Tibial artery (tissue), 4 donors: ENCODE measurements at regions not wholly inside any gene's neighbourhood (a gene's known extent, or its start where the extent isn't known, plus 50 kb on each side); places are given as distances from the start of the nearest gene placed in this dataset.

Experiments used
- DNase-seq, 2 donors: peaks; one replicate each; pipeline ENCODE4 v3.0.0-alpha.2; 2019
- H3K27ac ChIP-seq, 2 donors: fragments of 200-600 bp; sonication (generic) in 1 of 2; 1 replicate in 1 of 2; 2 replicates in 1 of 2; pipeline ENCODE4 v1.5.1; 2018 to 2019; ENCODE audit warnings: mild to moderate bottlenecking in 1 of 2
- H3K27me3 ChIP-seq, 2 donors: fragments of 200-600 bp; sonication (generic) in 1 of 2; one replicate each; pipeline versions ENCODE4 v1.5.1 to v1.6.0; 2016 to 2019
- H3K36me3 ChIP-seq, 3 donors: fragments of 200-600 bp; sonication (generic) in 2 of 3; one replicate each; pipeline ENCODE4 v1.5.1; 2016 to 2019; ENCODE audit warnings: mild to moderate bottlenecking in 2 of 3
- H3K4me1 ChIP-seq, 4 donors: fragments of 200-600 bp; sonication (generic) in 2 of 4; 1 replicate in 3 of 4; 2 replicates in 1 of 4; pipeline ENCODE4 v1.5.1; 2016 to 2019
- H3K4me3 ChIP-seq, 2 donors: fragments of 200-600 bp; sonication (generic) in 1 of 2; 1 replicate in 1 of 2; 2 replicates in 1 of 2; pipeline ENCODE4 v1.5.1; 2018 to 2019; ENCODE audit warnings: mild to moderate bottlenecking in 2 of 2
- H3K9me3 ChIP-seq, 3 donors: fragments of 200-600 bp; sonication (generic) in 1 of 3; one replicate each; pipeline ENCODE4 v1.5.1; 2016 to 2019
- intact Hi-C: fragments of 100-400 bp; cut with DNase I; formaldehyde crosslinking; loops from one replicate; pipeline ENCODE4 v1.15.0; 2023; ENCODE audit warnings: low total_unique reads
- TF ChIP-seq, protein P1 (sequence below), 2 experiments: fragments of 200-600 bp in 1 of 2; fragments of 450-650 bp in 1 of 2; IDR thresholded peaks; one replicate each; pipeline ENCODE4 v1.5.1; 2017 to 2019; ENCODE audit warnings: antibody characterized with exemption in 2 of 2, mild to moderate bottlenecking in 1 of 2, moderate library complexity in 1 of 2

DNA sequence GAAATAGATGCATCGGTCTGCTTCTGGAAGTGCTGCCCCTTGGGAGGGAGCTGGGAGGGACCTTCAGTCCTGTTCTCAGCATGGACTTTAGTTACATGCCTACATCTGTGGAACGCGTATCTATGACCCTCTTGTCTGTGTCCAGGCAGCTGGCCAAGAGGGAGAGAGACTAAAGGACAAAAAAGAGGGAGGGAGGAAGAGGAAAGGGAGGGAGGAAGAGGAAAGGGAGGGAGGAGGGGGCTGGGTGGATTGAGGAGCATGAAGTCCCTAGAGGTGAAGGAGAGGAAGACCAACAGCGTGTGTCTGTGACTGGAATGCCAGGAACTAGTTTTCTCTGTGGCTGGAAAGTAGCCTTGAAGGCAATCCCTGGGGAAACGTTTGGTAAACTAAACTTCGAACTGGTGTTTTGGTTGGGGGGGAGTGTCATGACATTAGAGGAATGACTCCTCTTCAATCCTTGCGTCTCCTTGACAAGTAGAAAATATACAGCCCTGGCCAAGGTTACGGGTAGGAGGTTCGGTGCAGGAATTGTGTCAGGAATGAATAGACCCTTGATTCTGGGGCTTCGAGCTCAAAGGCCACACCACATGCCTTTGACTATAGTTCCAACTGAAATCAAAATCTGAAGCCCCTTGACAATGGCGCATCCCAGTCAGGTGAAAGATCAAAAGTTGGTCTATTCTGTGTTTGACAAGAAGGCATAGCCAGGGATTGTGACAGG, 52.0 kb upstream of the PLEKHG1 start:
- H3K4me1 ChIP-seq = no peaks in the 10 kb centered on the region
- H3K9me3 ChIP-seq = no peaks in the 10 kb centered on the region
- TF ChIP-seq, protein P1, sequence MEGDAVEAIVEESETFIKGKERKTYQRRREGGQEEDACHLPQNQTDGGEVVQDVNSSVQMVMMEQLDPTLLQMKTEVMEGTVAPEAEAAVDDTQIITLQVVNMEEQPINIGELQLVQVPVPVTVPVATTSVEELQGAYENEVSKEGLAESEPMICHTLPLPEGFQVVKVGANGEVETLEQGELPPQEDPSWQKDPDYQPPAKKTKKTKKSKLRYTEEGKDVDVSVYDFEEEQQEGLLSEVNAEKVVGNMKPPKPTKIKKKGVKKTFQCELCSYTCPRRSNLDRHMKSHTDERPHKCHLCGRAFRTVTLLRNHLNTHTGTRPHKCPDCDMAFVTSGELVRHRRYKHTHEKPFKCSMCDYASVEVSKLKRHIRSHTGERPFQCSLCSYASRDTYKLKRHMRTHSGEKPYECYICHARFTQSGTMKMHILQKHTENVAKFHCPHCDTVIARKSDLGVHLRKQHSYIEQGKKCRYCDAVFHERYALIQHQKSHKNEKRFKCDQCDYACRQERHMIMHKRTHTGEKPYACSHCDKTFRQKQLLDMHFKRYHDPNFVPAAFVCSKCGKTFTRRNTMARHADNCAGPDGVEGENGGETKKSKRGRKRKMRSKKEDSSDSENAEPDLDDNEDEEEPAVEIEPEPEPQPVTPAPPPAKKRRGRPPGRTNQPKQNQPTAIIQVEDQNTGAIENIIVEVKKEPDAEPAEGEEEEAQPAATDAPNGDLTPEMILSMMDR (IDR thresholded peaks at IDR 0.05) = no peak
- DNase-seq = no peak
- H3K27me3 ChIP-seq = peaks cover 0 to 18% of the 10 kb centered on the region in 2 donors
- H3K4me3 ChIP-seq = no peak overlapping the region
- H3K27ac ChIP-seq = no peak overlapping the region
- intact Hi-C loops = no loop called here
- H3K36me3 ChIP-seq = no peaks in the 10 kb centered on the region

DNA sequence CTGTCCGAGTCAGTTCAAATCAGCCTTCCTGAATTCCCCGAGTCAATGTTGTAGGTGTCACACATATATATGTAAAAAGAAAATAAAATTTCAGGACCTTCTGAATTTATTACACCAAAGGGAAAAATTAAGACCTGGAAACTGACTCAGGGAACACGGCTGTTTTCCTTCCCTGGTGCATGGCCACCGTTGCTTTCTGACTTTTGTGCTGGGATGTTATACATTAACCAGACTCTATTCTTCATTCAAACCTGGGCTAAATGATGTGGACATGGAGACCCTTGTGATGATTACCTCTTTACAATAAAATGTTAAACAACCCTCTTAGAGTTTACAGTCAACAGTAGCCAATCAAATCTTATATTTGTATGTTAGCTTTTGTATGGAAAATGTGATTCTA, 51.4 kb upstream of the PLEKHG1 start:
- peaks cover 0 to 12% of the 10 kb centered on the region in 2 donors for H3K27me3 ChIP-seq
- TF ChIP-seq, protein P1 (IDR thresholded peaks at IDR 0.05) = no peak
- H3K4me1 ChIP-seq = no peaks in the 10 kb centered on the region
- no peak overlapping the region for H3K27ac ChIP-seq
- H3K36me3 ChIP-seq = no peaks in the 10 kb centered on the region
- H3K9me3 ChIP-seq = no peaks in the 10 kb centered on the region
- H3K4me3 ChIP-seq = no peak overlapping the region
- intact Hi-C loops = no loop called here
- no peak for DNase-seq

DNA sequence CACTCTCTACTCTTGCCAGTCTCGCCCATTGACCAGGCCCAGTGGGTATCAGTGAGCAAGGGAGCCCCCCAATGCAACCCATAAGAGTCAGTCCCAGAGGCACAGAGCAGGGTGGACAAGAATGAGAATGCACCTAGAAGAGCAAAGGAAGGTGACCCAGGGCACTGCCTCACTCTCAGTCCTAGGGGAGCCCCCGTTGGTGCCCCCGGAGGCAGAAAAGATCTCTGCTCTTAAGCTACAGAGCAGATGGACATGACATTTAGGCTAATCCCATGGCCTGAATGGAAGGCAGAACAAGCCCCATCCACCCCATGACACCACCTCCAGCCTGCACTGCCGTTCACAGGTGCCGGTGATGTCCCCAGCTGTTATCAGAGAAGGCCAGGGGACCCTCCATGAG, 50.7 kb upstream of the PLEKHG1 start:
- Histone ChIP-seq H3K27me3 (peaks cover 0 to 9% of the 10 kb centered on the region in 2 donors), H3K4me1 (no peaks in the 10 kb centered on the region), H3K9me3 (no peaks in the 10 kb centered on the region), H3K36me3 (no peaks in the 10 kb centered on the region), H3K27ac (no peak overlapping the region), H3K4me3 (no peak overlapping the region)
- TF ChIP-seq, protein P1 (IDR thresholded peaks at IDR 0.05) = no peak
- no peak for DNase-seq
- intact Hi-C loops = no loop called here

DNA sequence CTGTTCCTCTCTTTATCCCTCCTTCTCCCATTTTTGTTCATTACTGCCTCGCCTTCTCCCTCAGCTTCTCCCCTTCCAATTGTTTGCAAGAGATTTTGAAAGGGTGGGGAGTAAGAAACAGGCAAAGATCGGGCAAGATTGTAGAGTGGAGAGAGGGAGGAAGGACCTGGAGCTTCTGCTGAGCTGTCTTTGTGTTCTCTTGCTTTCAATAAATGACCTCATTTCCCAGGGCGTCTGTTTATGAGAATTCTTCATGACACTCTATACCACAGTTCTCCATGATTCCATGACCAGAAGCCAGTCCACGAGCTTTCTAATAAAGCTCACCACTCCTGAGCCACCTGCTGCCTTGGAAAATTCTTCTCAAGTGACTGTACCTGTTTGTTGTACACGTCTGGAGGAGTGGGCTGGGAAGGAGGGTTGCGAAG, 50.0 kb upstream of the PLEKHG1 start:
- TF ChIP-seq, protein P1 (IDR thresholded peaks at IDR 0.05) = no peak
- no peaks in the 10 kb centered on the region for H3K9me3 ChIP-seq
- H3K27ac ChIP-seq = no peak overlapping the region
- H3K36me3 ChIP-seq = no peaks in the 10 kb centered on the region
- intact Hi-C loops = no loop called here
- H3K4me1 ChIP-seq = no peaks in the 10 kb centered on the region
- H3K4me3 ChIP-seq = no peak overlapping the region
- peaks cover 0 to 9% of the 10 kb centered on the region in 2 donors for H3K27me3 ChIP-seq
- DNase-seq = no peak
